Esophagus squamous epithelium (tissue), 4 donors: ENCODE measurements at regions not wholly inside any gene's neighbourhood (a gene's known extent, or its start where the extent isn't known, plus 50 kb on each side); places are given as distances from the start of the nearest gene placed in this dataset.
"Not testable (repeated sequence)": the region's sequence is repeated elsewhere in the genome, so short reads cannot be mapped to it uniquely, and the experiment has no call there.

Experiments used
- CTCF ChIP-seq, 6 experiments: fragments of 450-650 bp in 4 of 6; fragments of 200-600 bp in 2 of 6; sonication (generic) in 2 of 6; IDR thresholded peaks; one replicate each; pipeline ENCODE4 v1.5.1; 2016 to 2019; ENCODE audit warnings: antibody characterized with exemption in 6 of 6, mild to moderate bottlenecking in 4 of 6, moderate library complexity in 4 of 6
- POLR2A ChIP-seq, 4 donors: fragments of 450-650 bp; IDR thresholded peaks; one replicate each; pipeline ENCODE4 v1.6.1; 2017; ENCODE audit warnings: antibody characterized with exemption in 4 of 4, mild to moderate bottlenecking in 4 of 4, moderate library complexity in 3 of 4

- not testable (repeated sequence) for TF ChIP-seq CTCF, POLR2A (IDR thresholded peaks at IDR 0.05)
Observed at GRCh38 chr2:87199228-87199627, 177.6 kb upstream of the PLGLB1 start.
